Fibroblast of skin of abdomen (primary cell): ENCODE measurements at regions not wholly inside any gene's neighbourhood (a gene's known extent, or its start where the extent isn't known, plus 50 kb on each side); places are given as distances from the start of the nearest gene placed in this dataset.
A peak's percentile ranks its signal among the peaks of the same experiment; 100 is the strongest.

Experiments
- DNase-seq: peaks from one replicate; pipeline ENCODE4 v3.0.0-alpha.2; 2013

GRCh38 chr2:75277111-75277510 lies 77.8 kb upstream of the TACR1 start:
- peak; percentile 75 for DNase-seq

GRCh38 chr2:75276093-75277029 lies 77.0 kb upstream of the TACR1 start:
- peak; percentile 67 for DNase-seq

- DNase-seq, result no peak
These were observed 75.6 kb upstream of the TACR1 start for GRCh38 chr2:75274936-75275335.

- DNase-seq, result no peak
These were observed 68.8 kb upstream of the TACR1 start for GRCh38 chr2:75268112-75268511.

GRCh38 chr2:75261923-75262322 lies 62.6 kb upstream of the TACR1 start:
- DNase-seq, result no peak

GRCh38 chr2:75260946-75261345 lies 61.6 kb upstream of the TACR1 start:
- DNase-seq, result no peak

GRCh38 chr2:75258620-75259019 lies 59.3 kb upstream of the TACR1 start:
- no peak for DNase-seq

- no peak for DNase-seq
These were observed 57.2 kb upstream of the TACR1 start for GRCh38 chr2:75256485-75256884.

- peak; percentile 33 for DNase-seq
These were observed 54.2 kb upstream of the TACR1 start for GRCh38 chr2:75253526-75253925.

GRCh38 chr2:75251896-75252295 lies 52.6 kb upstream of the TACR1 start:
- no peak for DNase-seq
